HG02759 (cell line): ENCODE measurements at regions not wholly inside any gene's neighbourhood (a gene's known extent, or its start where the extent isn't known, plus 50 kb on each side); places are given as distances from the start of the nearest gene placed in this dataset.
"Not testable (repeated sequence)": the region's sequence is repeated elsewhere in the genome, so short reads cannot be mapped to it uniquely, and the experiment has no call there.

Experiments used
- ATAC-seq: cut with Tn5 transposase; IDR thresholded peaks from one replicate; pipeline ENCODE4 v1.9.1; 2021; ENCODE audit warnings: mild to moderate bottlenecking, moderate library complexity; ENCODE audit not compliant: unreplicated experiment

- ATAC-seq, result no peak
Measured at GRCh38 chr1:4452701-4453100, 201.7 kb upstream of the AJAP1 start.

- ATAC-seq, result no peak
Measured at GRCh38 chr1:4460052-4460451, 194.4 kb upstream of the AJAP1 start.

- no peak for ATAC-seq
Measured at GRCh38 chr1:4460651-4461050, 193.8 kb upstream of the AJAP1 start.

GRCh38 chr1:4461726-4462290 is 192.6 kb upstream of the AJAP1 start:
- no peak for ATAC-seq

- ATAC-seq, result no peak
Measured at GRCh38 chr1:4462831-4463484, 191.5 kb upstream of the AJAP1 start.

GRCh38 chr1:4463631-4464030 is 190.8 kb upstream of the AJAP1 start:
- ATAC-seq, result no peak

- no peak for ATAC-seq
Measured at GRCh38 chr1:4464478-4464877, 189.9 kb upstream of the AJAP1 start.

- ATAC-seq, result no peak
Measured at GRCh38 chr1:4467241-4467640, 187.2 kb upstream of the AJAP1 start.

- ATAC-seq, result no peak
Measured at GRCh38 chr1:4468386-4468785, 186.0 kb upstream of the AJAP1 start.

GRCh38 chr1:4468804-4469514 is 185.4 kb upstream of the AJAP1 start:
- ATAC-seq, result no peak

GRCh38 chr1:4476394-4476793 is 178.0 kb upstream of the AJAP1 start:
- no peak for ATAC-seq

- ATAC-seq, result no peak
Measured at GRCh38 chr1:4481451-4481850, 173.0 kb upstream of the AJAP1 start.

GRCh38 chr1:4482526-4482925 is 171.9 kb upstream of the AJAP1 start:
- ATAC-seq, result no peak

GRCh38 chr1:4483021-4483625 is 171.3 kb upstream of the AJAP1 start:
- ATAC-seq, result no peak

- no peak for ATAC-seq
Measured at GRCh38 chr1:4485398-4485797, 169.0 kb upstream of the AJAP1 start.

GRCh38 chr1:4485878-4486277 is 168.5 kb upstream of the AJAP1 start:
- ATAC-seq, result no peak

GRCh38 chr1:4486408-4487120 is 167.8 kb upstream of the AJAP1 start:
- ATAC-seq, result no peak

- ATAC-seq, result no peak
Measured at GRCh38 chr1:4488018-4488417, 166.4 kb upstream of the AJAP1 start.

GRCh38 chr1:4489486-4489885 is 164.9 kb upstream of the AJAP1 start:
- no peak for ATAC-seq

GRCh38 chr1:4489992-4490391 is 164.4 kb upstream of the AJAP1 start:
- not testable (repeated sequence) for ATAC-seq

GRCh38 chr1:4494027-4494426 is 160.4 kb upstream of the AJAP1 start:
- no peak for ATAC-seq
